Endothelial cell of umbilical vein (primary cell): ENCODE measurements at regions not wholly inside any gene's neighbourhood (a gene's known extent, or its start where the extent isn't known, plus 50 kb on each side); places are given as distances from the start of the nearest gene placed in this dataset.

Experiments
- BruUV-seq: library from RNA; stranded (reverse); fragments of 400-500 nt; replicated peaks from 2 replicates; lab custom pipeline; 2021; lab: Mats Ljungman, UMichigan
- CTCF ChIA-PET: fragments of 300-600, 350-600 bp; sonication (Branson Sonifier 250); formaldehyde crosslinking; loops from one replicate; lab custom pipeline; 2021; ENCODE audit warnings: antibody characterized with exemption, inconsistent platforms; lab: Charles Lee
- POLR2A ChIA-PET: fragments of 300-600, 350-600 bp; sonication (Branson Sonifier 250); formaldehyde crosslinking; loops from one replicate; lab custom pipeline; 2021; ENCODE audit warnings: antibody characterized with exemption, inconsistent platforms; lab: Charles Lee
- DNase-seq: peaks from one replicate; pipeline ENCODE4 v3.0.0-alpha.2; 2011; ENCODE audit warnings: low read depth, low spot score
- FAIRE-seq: peaks from 2 replicates; lab custom pipeline; 2011; peaks lifted over from hg19 to GRCh38; lab: Jason Lieb, UNC
- H2AFZ ChIP-seq: 2 replicates; pipeline ENCODE4 v1.6.0; 2012; ENCODE audit warnings: low read depth, low read length, control low read depth, inconsistent platforms
- H3K27ac ChIP-seq: 2 replicates; pipeline ENCODE4 v1.5.1; 2011; ENCODE audit warnings: low read depth, mild to moderate bottlenecking, control low read depth, low read length, moderate library complexity; ENCODE audit not compliant: insufficient read depth
- H3K27me3 ChIP-seq, 2 experiments: 2 replicates each; pipeline versions ENCODE4 v1.6.0 to v1.6.1; 2011; ENCODE audit warnings: low read length in 2 of 2, mixed read lengths in 1 of 2; ENCODE audit not compliant: control insufficient read depth in 2 of 2, insufficient read depth in 2 of 2
- H3K36me3 ChIP-seq, 2 experiments: 2 replicates in 1 of 2; 3 replicates in 1 of 2; pipeline ENCODE4 v1.5.1; 2011; ENCODE audit warnings: low read length in 2 of 2, mild to moderate bottlenecking in 1 of 2, moderate library complexity in 1 of 2; ENCODE audit not compliant: control insufficient read depth in 2 of 2, insufficient read depth in 2 of 2; ENCODE audit errors: extremely low read depth in 1 of 2
- H3K4me1 ChIP-seq: 3 replicates; pipeline ENCODE4 v1.5.1; 2011; ENCODE audit warnings: mild to moderate bottlenecking, low read length; ENCODE audit not compliant: control insufficient read depth, insufficient read depth; ENCODE audit errors: extremely low read depth
- H3K4me2 ChIP-seq: 2 replicates; pipeline ENCODE4 v1.6.1; 2011; ENCODE audit warnings: low read length, control low read depth, mixed read lengths; ENCODE audit not compliant: insufficient read depth
- H3K4me3 ChIP-seq, 3 experiments: fragments of 200-600 bp in 1 of 3; sonication (generic), shearing (Covaris generic) in 1 of 3; replicated peaks in 1 of 3; 2 replicates each; pipeline ENCODE4 v1.5.1; 2011 to 2016; ENCODE audit warnings: control low read depth in 3 of 3, low read length in 3 of 3, mild to moderate bottlenecking in 2 of 3, inconsistent platforms in 1 of 3, low read depth in 1 of 3, moderate library complexity in 1 of 3; ENCODE audit not compliant: insufficient read depth in 1 of 3
- H3K79me2 ChIP-seq: 2 replicates; pipeline ENCODE4 v1.6.0; 2012; ENCODE audit warnings: low read length, inconsistent platforms; ENCODE audit not compliant: control insufficient read depth, insufficient read depth
- H3K9ac ChIP-seq: replicated peaks from 2 replicates; pipeline ENCODE3; 2011; ENCODE audit warnings: low read length, control low read depth; ENCODE audit not compliant: insufficient read depth; ENCODE audit errors: extremely low read depth
- H3K9me1 ChIP-seq: replicated peaks from 3 replicates; pipeline ENCODE4 v1.6.0; 2011; ENCODE audit warnings: mild to moderate bottlenecking, low read length; ENCODE audit not compliant: control insufficient read depth, insufficient read depth; ENCODE audit errors: extremely low read depth
- H3K9me3 ChIP-seq: replicated peaks from 2 replicates; pipeline ENCODE4 v1.5.1; 2012; ENCODE audit warnings: low read length, inconsistent platforms; ENCODE audit not compliant: control insufficient read depth, insufficient read depth
- H4K20me1 ChIP-seq: replicated peaks from 2 replicates; pipeline ENCODE3; 2011; ENCODE audit warnings: mild to moderate bottlenecking, low read length; ENCODE audit not compliant: control insufficient read depth, insufficient read depth; ENCODE audit errors: extremely low read depth
- EZH2 ChIP-seq: IDR thresholded peaks from 2 replicates; pipeline ENCODE4 v1.6.1; 2012; ENCODE audit warnings: borderline replicate concordance, low read depth, mild to moderate bottlenecking, moderate library complexity, low read length, inconsistent platforms; ENCODE audit not compliant: severe bottlenecking
- FOS ChIP-seq: IDR thresholded peaks from 2 replicates; pipeline ENCODE4 v1.6.1; 2011; ENCODE audit warnings: mild to moderate bottlenecking, low read length, moderate library complexity, borderline replicate concordance; ENCODE audit not compliant: insufficient read depth
- GATA2 ChIP-seq: IDR thresholded peaks from 2 replicates; pipeline ENCODE4 v1.7.0; 2011; ENCODE audit warnings: low read depth, mild to moderate bottlenecking, moderate library complexity, mixed read lengths, low read length; ENCODE audit not compliant: insufficient read length, insufficient read depth
- JUN ChIP-seq: IDR thresholded peaks from 2 replicates; pipeline ENCODE4 v1.6.1; 2011; ENCODE audit warnings: borderline replicate concordance, low read depth; ENCODE audit not compliant: insufficient read length, insufficient read depth
- MYC ChIP-seq: IDR thresholded peaks from one replicate; pipeline ENCODE4 v1.6.1; 2011; ENCODE audit warnings: mild to moderate bottlenecking, low read depth, low read length
- POLR2A ChIP-seq: IDR thresholded peaks from 2 replicates; pipeline ENCODE4 v1.6.1; 2012; ENCODE audit warnings: low read depth, mild to moderate bottlenecking, control low read depth, low read length
- POLR2AphosphoS5 ChIP-seq: IDR thresholded peaks from 2 replicates; pipeline ENCODE4 v1.6.1; 2012; ENCODE audit warnings: low read depth, mild to moderate bottlenecking, control low read depth, low read length, moderate library complexity; ENCODE audit not compliant: insufficient read depth
- dilution Hi-C: fragments of 300-500 bp; cut with MboI; formaldehyde crosslinking; loops from one replicate; pipeline ENCODE4 v1.15.0; 2019; ENCODE audit warnings: low sequenced_read_pairs; ENCODE audit not compliant: extremely low pct_ligation_motif_present
- intact Hi-C: fragments of 100-400 bp; cut with micrococcal nuclease; formaldehyde crosslinking; loops from one replicate; pipeline ENCODE4 v1.10.0; 2022
- TF ChIP-seq, protein P1 (sequence below): IDR thresholded peaks from 2 replicates; pipeline ENCODE4 v1.6.1; 2011; ENCODE audit not compliant: insufficient read depth, insufficient read length
- TF ChIP-seq, protein P2 (sequence below), 2 donors: IDR thresholded peaks; 1 replicate in 1 of 2; 2 replicates in 1 of 2; pipeline ENCODE4 v1.5.1; 2011; ENCODE audit warnings: low read length in 2 of 2, mild to moderate bottlenecking in 2 of 2, moderate library complexity in 2 of 2, control low read depth in 1 of 2, inconsistent platforms in 1 of 2, low read depth in 1 of 2; ENCODE audit not compliant: insufficient read depth in 1 of 2; ENCODE audit errors: extremely low read depth in 1 of 2

DNA sequence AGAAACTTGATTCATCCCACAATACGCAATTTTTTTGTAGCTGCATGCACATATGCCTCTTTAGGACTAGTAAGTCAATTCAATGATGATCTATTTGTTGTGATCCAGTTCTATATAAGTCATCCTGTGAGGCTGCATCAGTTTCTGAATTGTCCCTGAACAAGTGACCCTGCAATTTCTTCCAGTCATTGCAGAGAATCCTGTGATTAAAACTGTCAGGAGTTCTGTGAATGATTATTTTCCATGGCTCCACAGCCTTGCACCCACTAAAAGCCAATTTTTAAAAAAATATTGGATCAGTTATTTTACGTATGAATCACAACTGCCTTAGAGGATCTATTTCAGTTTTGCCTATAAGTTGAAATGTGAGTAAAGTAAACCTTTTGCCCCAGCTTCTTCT is 1585.0 kb upstream of the ACVR2A start:
- dilution Hi-C loops = no loop called here
- Histone ChIP-seq H3K9me1 (no peaks in the 10 kb centered on the region), H2AFZ (no peak overlapping the region), H3K79me2 (no peaks in the 10 kb centered on the region), H3K27ac (no peak overlapping the region), H3K4me3 (no peak overlapping the region), H3K9ac (no peak overlapping the region), H4K20me1 (no peaks in the 10 kb centered on the region), H3K36me3 (no peaks in the 10 kb centered on the region), H3K4me1 (no peaks in the 10 kb centered on the region), H3K9me3 (no peaks in the 10 kb centered on the region), H3K27me3 (no peaks in the 10 kb centered on the region), H3K4me2 (no peak overlapping the region)
- BruUV-seq = no TSS peak
- intact Hi-C loops = no loop called here
- FAIRE-seq (no peak), DNase-seq (no peak)
- ChIA-PET CTCF (no interaction called here), POLR2A (no interaction called here)
- TF ChIP-seq EZH2 = no peak
- TF ChIP-seq MYC = no peak
- no peak for TF ChIP-seq FOS
- TF ChIP-seq, protein P1, sequence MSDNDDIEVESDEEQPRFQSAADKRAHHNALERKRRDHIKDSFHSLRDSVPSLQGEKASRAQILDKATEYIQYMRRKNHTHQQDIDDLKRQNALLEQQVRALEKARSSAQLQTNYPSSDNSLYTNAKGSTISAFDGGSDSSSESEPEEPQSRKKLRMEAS = no peak
- TF ChIP-seq GATA2 = no peak
- TF ChIP-seq JUN = no peak
- TF ChIP-seq POLR2A = no peak
- TF ChIP-seq, protein P2, sequence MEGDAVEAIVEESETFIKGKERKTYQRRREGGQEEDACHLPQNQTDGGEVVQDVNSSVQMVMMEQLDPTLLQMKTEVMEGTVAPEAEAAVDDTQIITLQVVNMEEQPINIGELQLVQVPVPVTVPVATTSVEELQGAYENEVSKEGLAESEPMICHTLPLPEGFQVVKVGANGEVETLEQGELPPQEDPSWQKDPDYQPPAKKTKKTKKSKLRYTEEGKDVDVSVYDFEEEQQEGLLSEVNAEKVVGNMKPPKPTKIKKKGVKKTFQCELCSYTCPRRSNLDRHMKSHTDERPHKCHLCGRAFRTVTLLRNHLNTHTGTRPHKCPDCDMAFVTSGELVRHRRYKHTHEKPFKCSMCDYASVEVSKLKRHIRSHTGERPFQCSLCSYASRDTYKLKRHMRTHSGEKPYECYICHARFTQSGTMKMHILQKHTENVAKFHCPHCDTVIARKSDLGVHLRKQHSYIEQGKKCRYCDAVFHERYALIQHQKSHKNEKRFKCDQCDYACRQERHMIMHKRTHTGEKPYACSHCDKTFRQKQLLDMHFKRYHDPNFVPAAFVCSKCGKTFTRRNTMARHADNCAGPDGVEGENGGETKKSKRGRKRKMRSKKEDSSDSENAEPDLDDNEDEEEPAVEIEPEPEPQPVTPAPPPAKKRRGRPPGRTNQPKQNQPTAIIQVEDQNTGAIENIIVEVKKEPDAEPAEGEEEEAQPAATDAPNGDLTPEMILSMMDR (IDR thresholded peaks at IDR 0.05; ENCODE audit: extremely low read depth in 1 of 2, insufficient read depth in 1 of 2, low read depth in 1 of 2, low read length in 2 of 2) = no peak
- TF ChIP-seq POLR2AphosphoS5 = no peak
